ENCODE measurements at regions not wholly inside any gene's neighbourhood (a gene's known extent, or its start where the extent isn't known, plus 50 kb on each side); places are given as distances from the start of the nearest gene placed in this dataset.

GRCh38 chr10:108562105-108562504 lies 1361.2 kb downstream of the XPNPEP1 start:
- no peak for TF ChIP-seq TEAD4 (CRISPR knock-in tag; IDR thresholded peaks at IDR 0.05)
- TF ChIP-seq, protein P1, sequence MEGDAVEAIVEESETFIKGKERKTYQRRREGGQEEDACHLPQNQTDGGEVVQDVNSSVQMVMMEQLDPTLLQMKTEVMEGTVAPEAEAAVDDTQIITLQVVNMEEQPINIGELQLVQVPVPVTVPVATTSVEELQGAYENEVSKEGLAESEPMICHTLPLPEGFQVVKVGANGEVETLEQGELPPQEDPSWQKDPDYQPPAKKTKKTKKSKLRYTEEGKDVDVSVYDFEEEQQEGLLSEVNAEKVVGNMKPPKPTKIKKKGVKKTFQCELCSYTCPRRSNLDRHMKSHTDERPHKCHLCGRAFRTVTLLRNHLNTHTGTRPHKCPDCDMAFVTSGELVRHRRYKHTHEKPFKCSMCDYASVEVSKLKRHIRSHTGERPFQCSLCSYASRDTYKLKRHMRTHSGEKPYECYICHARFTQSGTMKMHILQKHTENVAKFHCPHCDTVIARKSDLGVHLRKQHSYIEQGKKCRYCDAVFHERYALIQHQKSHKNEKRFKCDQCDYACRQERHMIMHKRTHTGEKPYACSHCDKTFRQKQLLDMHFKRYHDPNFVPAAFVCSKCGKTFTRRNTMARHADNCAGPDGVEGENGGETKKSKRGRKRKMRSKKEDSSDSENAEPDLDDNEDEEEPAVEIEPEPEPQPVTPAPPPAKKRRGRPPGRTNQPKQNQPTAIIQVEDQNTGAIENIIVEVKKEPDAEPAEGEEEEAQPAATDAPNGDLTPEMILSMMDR (IDR thresholded peaks at IDR 0.05): no peak
- TF ChIP-seq ZNF423 (CRISPR knock-in tag; IDR thresholded peaks at IDR 0.05): no peak
- no peak for TF ChIP-seq ATF2 (CRISPR knock-in tag; IDR thresholded peaks at IDR 0.05; ENCODE audit: borderline replicate concordance, low read depth)
- no peak for TF ChIP-seq ERG (CRISPR knock-in tag; IDR thresholded peaks at IDR 0.05)
- no peak for TF ChIP-seq NFATC4 (CRISPR knock-in tag; IDR thresholded peaks at IDR 0.05)
- no peak for TF ChIP-seq FOXK1 (CRISPR knock-in tag; IDR thresholded peaks at IDR 0.05)
- TF ChIP-seq CBFB (CRISPR knock-in tag; IDR thresholded peaks at IDR 0.05; ENCODE audit: low read depth): no peak
- TF ChIP-seq SMAD3 (CRISPR knock-in tag; IDR thresholded peaks at IDR 0.05; ENCODE audit: borderline replicate concordance): no peak
- TF ChIP-seq MAX (CRISPR knock-in tag; IDR thresholded peaks at IDR 0.05): no peak

All from WTC11 (cell line).